ENCODE measurements at regions not wholly inside any gene's neighbourhood (a gene's known extent, or its start where the extent isn't known, plus 50 kb on each side); places are given as distances from the start of the nearest gene placed in this dataset.

DNA sequence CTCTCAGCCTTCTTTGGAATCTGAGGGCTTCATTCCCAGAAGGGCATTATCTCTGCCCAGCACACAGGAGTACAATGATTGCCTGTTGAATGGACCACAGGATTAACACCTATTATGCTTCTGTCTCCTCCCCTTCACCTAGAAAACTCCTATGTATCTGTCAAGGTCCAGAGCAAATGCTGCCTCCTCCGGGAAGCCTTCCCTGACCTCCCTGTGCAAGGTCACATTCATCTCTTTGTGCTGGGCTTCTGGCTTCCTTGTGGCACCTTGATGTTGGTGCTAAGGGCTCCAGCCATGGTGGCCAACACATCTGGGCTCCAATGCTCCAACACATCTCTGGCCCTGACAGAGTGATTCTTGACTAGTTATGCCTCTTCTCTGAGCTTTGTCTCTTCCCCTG is 49.9 kb upstream of the ATP2B2 start:
- no peak for DNase-seq (ENCODE audit: low spot score)

DNA sequence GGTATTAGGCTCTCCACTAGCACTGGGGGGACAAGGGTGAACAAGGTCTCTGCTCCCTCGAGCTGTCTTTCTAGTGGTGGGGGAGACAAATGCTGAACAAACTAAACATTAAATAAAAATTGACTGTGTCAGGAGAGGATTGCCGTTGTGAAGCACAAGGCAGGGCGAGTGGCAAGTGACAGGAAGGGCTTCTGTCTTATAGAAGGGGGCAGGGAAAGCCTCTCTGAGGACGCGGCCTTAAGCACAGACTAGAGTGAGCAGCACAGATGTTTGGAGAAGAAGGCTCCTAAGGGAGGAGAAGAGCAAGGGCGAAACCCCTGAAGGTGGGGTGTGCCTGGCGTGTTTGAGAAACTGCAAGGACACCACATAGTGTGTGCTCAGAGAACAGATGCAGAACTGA is 50.9 kb upstream of the ATP2B2 start:
- no peak for DNase-seq (ENCODE audit: low spot score)

DNA sequence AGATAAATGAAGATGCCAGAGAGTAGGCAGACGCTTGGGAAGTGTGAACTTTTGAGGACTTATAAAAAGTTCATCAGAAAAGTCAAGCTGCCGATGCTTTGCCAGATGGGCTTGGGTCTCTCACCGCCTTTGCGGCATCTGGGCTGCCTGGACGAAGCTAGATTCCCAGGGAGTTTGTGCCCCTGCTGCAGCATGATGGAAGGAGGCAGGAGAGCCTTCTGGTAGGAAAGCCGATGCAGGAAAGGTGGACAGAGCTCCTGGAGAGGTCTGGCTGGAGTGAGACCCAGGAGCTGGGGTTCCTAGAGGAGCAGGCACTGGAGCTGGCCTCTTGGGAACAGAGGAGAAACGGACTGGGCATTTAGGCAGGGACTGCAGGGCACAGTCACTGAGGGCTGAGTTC is 51.9 kb upstream of the ATP2B2 start:
- DNase-seq (ENCODE audit: low spot score): no peak

DNA sequence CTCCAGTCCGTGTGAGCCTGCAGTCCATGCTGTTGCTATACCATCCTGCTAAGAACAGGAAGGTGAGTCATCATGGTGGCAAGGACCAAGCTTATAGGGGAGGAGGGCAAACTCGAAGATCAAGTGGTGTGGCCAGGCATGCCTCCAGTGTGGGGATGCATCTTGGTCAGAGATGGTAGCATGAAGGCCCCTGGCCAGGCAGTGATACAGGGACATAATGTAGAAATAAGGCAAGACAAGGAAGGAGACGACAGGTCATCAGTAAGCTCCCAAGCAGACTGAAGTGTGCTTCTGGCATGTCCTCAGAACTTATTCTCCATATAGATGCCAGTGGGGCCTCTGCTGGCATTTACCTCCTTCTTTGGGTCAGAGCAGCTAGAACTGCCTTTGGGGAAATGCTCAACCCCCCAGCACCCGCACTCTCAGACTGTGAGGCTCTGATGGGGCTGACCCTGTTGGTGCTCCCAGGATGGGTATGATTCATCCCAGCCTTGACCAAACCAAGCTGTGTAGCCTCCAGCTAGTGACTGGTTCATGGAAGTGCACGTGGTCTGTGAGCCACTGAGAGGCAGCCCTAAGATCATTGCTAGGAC is 52.5 kb upstream of the ATP2B2 start:
- DNase-seq (ENCODE audit: low spot score): no peak

DNA sequence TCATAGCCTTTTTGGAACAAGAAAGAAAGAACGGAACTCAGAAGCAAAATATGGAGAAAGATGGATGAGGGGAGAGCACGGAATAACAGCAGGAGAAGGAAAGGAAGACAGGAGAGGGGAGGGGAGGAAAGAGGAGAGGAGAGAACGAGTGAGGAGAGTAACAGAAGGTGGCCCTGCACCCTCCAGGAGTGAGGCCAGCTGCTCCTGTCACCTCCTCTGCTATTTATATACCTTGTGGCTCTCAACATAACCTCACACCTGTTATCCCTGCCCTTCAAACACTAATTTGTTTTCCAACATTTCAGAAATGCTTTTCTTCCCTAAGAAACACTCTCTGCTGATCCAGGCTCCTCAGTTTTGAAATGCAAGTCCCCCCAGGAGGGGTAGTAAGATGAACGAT is 53.4 kb upstream of the ATP2B2 start:
- DNase-seq (ENCODE audit: low spot score): no peak

DNA sequence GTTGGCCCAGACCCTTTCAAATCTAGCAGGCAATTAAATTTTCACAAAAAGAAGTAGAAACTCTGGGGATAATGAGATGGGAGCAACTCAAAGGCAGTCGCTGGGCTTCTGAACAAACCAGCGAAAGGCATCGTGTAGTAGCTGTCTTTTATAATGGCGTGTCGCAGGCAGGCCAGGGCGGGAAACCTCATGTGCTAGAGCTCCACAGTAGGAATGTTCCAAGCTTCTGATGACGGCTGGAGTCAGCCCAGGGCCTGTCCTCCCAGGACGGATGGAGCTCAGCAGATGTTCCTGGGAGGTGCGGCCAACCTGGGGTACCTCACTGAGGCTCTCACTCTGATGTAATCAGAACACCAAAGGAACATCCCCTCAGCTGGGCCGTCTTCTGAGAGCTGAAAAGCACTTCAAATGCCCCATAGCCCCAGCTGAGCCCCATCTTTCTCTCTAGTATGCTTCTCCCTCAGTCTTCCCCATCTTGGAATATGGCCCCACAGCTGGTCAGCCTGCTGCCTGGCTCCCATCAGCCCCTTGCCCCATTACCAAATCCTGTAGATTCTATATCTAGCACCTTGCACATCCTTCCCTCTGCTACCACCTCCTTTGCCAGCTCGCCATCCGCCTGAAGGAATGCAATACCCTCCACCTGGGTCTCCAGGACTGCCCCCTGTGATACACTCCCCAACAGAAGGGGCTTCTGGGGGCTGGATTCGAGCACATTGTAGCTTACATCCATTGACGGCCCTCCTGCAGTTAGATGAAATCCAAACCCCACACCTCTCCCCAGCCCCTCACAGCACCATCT is 54.9 kb upstream of the ATP2B2 start:
- DNase-seq (ENCODE audit: low spot score): no peak

DNA sequence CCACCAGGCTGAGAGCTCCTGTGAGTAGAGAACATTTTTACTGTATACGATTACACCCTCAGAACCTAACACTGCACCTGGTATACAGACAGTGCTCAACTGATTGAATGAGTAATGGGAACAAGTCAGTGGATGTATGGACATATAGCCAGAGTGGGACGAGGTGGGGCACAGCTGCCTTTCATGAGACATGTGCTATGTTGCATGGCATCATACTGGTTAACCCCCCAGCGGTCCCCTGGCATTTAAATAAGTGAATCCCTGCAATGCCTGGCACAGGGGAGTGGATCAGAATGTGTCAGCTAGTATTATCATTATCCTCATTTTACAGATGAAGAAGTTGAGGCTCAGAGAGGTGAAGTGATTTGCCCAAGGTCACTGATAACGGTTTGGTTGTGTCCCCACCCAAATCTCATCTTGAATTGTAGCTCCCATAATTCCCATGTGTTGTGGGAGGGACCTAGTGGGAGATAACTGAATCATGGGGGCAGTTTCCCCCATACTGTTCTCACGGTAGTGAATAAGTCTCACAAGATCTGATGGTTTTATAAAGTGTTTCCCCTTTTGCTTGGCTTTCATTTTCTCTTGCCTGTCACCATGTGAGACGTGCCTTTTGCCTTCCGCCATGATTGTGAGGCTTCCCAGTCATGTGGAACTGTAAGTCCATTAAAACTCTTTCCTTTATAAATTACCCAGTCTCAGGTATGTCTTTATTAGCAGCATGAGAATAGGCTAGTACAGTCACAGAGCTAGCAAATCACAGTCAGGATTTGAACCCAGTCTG is 56.0 kb upstream of the ATP2B2 start:
- DNase-seq (ENCODE audit: low spot score): no peak

DNA sequence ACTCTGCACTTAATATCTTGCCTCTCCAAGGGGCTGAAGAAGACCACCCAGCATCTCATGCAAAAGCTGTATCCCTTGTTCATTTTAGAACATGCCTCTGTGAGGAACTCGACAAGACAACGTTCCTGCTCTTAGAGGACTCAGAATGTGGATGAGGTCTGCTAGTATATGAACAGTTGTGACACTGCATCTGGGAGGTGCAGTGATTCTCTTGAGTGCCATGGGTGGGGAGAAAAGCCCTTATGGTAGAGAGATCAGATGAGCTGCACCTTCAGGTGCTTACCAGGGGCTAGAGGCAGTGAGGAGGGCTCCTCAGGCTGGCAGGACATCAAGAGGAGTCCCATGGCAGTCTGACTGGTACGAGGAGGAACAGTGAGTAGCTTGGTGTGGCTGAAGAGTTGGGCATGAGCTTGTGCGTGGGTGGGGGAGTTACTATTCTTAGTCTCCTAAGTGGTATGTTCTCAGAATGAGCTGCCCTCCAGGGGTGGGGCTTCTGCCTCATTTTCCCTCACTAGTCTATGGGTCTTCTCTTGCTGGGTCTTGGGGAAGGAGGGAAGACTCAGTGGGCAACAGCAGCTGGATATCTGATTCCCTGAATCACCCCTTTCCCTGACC is 56.7 kb upstream of the ATP2B2 start:
- DNase-seq (ENCODE audit: low spot score): no peak

DNA sequence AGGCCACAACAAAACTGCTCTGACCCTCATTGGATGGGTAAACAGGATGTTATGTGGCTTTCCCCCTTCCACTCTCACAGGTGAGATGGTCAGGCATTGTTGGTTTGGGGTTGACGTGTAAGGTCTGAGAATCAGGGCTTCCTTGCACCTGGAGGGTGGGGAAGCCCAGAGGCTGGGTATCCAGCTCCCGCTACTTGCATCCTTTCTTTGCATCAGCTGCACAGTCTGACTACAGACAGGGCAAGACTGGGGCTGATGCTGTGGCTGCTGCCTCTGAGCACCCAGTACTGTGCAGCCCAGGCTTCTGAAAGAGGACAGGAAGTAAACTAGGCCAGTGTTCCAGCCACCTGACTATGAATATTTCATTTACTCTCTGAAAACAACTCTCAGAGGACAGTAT is 58.0 kb upstream of the ATP2B2 start:
- no peak for DNase-seq (ENCODE audit: low spot score)

DNA sequence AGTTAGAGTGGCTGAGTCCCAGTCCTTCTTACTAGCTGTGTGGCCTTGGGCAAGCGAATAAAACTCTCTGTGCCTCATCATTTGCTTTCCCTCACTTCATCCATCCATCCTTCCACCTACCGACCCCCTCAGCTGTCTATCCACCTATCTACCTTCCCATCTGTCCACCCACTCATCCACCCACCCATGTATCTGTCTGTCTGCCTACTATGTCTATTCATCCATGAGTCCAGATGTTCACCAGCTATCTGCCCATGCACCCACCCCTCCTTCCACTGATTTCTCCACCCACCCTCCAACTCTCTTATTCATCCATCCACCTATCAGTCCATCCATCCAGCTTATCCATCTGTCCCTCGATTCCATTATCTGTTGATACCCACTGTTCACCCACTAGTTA is 60.4 kb upstream of the ATP2B2 start:
- DNase-seq (ENCODE audit: low spot score): no peak

DNA sequence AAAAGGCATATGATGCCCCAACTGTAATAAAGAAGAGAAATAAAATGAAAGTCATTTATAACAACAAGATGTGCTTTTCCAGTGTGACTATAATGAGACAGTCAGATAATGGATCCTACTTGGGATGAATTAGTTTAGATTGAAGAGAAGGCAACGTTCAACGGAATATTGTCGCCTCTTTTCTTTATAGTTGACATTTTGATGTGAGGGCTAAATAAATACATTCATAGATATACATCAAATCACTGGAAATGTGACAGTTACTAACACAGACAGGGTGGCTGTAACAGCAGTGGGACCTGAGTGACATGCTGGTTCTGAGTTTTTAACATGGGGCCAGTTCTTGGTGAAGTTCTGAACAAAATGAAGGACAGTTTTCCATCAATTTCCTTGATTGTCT is 61.1 kb upstream of the ATP2B2 start:
- DNase-seq (ENCODE audit: low spot score): no peak

DNA sequence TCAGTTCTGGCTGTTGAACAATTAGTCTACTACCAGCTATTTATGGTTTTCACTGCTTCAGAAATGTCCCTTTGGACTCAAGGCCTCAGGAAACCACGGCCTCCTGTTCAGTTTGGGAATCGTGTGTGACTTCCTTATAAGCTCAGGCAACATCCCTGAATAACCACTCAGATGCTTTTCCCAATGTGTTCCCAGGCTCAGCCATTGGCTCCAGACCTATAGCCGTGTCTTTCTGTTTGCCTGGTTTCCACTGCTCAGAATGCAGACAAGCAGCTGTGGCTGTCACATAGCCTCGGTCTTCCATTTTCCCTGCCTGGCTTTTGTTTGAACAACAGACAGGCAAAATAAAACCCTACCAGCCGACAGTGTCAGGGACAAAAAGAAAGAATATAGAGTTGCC is 63.2 kb upstream of the ATP2B2 start:
- no peak for DNase-seq (ENCODE audit: low spot score)

DNA sequence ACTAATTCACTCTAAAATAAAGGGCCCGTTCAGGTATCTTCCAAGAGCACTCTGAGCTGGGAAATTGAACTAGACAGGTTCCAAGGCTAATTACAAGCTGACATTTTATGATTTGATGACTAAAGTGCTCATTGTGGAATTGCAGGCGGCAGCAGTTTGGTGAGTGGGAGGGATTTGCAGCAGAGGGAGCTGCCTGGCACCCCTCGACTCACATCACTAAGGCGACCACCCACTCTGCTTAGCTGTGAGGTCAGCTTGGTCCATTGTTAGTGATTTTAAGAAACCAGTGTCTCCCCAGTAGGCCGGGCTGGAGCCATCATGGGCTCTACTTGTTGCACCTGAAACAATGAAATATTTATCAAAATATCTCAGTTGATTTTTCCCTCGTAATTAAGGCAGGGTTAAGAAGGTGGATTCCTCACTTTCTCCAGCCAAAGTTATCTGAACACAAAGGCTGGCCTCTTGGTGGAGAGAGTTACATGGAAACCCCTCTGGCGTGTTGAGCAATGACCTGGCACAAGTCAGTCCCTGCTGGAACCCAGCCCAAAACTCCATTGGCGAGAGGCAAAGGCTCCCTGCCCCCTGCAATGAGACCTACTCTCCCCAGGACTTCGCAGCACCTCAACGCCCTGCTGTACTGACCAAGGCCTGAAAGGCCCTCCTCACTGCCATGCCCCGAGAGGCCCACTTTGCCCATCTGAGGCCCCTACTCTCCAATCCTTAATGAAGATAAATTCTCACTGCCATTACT is 65.0 kb upstream of the ATP2B2 start:
- no peak for DNase-seq (ENCODE audit: low spot score)

DNA sequence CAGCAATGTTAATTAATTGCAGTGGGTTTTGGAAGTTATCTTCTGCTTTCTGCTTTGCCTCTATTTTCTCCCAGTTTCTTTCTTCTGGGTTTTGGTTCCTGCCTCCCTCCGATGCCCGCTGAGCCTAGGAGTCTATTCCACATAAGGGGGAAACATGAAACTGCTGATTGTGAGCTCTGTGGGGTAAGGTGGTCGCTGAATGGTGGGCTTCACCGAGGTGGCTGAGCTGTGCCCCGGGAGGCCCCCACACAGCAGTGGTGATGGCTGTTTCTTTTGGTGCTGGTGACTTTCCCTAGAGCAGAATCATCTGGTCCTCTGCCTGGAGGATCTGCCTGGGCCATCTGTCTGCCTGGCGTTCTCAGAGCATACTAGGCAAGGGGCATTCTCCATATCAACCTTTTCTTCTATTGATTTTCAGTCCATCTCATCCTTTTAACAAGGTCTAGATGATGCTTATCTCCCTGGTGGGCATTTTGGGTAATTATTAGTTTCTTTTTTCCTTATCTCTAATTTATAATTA is 68.8 kb upstream of the ATP2B2 start:
- no peak for DNase-seq (ENCODE audit: low spot score)

DNA sequence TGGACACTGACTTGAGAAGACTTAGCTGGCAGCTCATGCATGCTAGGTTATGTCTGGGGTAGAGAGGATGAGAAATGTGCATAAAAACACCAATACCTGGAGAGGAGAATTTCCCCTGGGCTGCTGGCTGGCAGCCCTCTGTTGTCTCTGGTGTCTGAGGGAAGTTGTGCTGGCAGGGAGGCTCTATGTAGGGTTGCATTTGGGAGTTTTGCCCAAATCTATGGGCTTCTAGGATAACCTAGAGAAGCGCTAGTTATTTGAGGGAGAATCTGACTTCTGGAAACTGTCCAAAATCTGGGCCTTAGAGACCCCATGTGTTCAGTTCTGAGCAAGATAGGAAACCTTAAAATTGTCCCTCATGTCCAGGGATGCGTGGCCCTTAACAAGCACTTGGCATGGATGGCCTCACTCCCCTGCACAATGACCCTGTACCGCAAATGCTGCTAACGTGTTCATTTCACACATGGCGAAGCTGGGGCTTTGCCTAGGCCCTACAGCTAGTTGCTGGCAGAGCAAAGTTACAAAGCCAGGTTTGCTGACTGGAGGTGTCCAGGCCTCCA is 70.3 kb upstream of the ATP2B2 start:
- no peak for DNase-seq (ENCODE audit: low spot score)

DNA sequence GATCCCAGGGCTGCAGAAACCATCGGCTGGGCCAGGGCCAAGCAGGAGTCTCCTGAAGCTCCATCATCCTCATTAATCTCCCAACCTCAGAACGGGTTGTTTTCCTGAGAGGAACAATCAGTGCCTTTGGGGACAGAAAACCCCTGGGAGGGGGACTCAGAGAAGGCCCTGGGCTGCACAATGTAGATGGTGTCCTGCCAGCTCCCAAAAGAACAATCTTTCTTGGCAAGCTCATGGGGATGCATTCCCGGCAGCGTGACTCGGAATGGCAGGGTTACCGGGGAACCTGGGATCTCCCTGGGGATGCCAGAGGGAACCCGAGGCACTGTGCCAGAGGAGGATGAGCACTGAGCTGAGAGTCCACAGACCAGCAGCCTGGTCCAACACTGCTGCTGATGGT is 72.1 kb upstream of the ATP2B2 start:
- DNase-seq (ENCODE audit: low spot score): no peak

DNA sequence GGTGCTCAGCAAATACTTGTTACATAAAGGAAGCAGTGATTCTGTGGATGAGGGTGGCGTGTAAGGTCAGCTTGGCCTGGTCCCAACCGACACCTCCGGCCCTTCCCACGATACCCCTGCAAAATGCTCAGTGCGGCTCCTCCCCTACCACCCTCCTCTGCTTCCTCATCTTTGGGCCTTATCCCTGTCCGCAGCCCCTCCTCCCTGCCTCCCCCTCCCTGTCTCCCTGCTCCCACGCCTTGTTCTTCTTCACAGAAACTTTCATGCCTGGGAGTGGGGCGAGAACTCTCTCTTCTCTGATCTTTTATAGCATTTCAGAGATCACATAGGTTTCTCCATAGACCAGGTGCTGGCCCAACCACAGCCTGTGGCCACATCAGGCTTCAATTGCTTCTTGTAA is 75.0 kb upstream of the ATP2B2 start:
- no peak for DNase-seq (ENCODE audit: low spot score)

DNA sequence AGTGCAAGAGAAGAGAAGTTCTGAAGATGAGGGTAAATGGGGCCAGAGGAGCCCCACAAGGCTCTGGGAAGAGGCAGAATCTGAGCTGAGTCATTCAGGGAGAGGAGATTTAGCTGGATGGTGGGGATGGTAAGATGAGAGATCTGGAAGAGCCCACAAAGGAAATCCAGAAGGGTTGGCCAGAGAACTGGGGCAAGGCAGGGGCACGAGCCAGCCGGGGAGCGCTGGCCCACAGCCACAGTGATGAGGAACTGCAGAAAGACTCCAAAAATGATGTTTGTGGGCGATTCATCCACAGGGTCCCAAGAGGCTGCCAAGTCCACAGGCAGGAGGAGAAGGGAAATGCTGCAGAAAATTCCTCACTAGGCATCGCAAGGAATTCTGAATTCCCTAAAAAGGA is 75.9 kb upstream of the ATP2B2 start:
- DNase-seq (ENCODE audit: low spot score): no peak

DNA sequence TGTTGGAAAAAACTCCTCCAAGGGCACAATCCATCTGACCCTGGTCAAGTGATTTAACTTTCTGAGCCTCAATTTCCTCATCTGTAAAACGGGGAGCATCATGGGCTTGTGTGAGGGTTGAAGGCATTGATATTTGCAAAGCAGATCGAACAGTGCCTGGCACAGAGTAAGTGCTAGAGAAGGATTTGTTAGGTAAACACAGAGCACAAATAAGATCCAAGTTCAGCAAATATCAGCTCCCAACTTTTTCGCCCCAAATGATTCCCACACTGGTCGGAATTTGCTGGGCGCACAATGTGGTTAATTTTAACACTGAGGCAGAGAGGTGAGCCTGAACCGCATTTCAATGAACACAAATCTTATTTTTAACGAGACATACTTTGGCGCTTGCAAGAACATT is 76.3 kb upstream of the ATP2B2 start:
- no peak for DNase-seq (ENCODE audit: low spot score)

DNA sequence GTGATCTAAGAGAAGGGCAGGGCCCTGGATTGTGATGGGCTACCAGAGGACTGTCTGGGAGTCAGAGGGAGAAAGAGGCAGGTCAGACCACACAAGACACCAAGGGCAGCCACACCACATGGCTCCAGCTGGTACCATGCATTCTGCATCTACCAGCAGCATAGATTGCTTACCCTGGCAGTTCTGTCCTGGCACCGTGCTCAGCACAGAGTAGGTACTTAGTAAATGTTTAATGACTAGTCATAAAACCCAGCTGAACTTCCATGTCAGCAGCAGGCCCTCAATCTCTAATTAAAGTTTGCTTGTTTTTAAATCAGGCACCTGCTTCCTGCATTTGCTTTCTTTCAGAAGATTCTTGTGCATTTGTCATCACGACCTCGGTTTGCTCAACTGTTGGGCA is 77.3 kb upstream of the ATP2B2 start:
- no peak for DNase-seq (ENCODE audit: low spot score)
